HT-29 (cell line): ENCODE measurements at regions not wholly inside any gene's neighbourhood (a gene's known extent, or its start where the extent isn't known, plus 50 kb on each side); places are given as distances from the start of the nearest gene placed in this dataset.

Experiments used
- DNase-seq: peaks from one replicate; pipeline ENCODE4 v3.0.0-alpha.2; 2015; ENCODE audit warnings: low spot score

GRCh38 chr10:121070275-121071070 lies 219.3 kb downstream of the WDR11 start:
- peak; percentile 75 for DNase-seq

DNA sequence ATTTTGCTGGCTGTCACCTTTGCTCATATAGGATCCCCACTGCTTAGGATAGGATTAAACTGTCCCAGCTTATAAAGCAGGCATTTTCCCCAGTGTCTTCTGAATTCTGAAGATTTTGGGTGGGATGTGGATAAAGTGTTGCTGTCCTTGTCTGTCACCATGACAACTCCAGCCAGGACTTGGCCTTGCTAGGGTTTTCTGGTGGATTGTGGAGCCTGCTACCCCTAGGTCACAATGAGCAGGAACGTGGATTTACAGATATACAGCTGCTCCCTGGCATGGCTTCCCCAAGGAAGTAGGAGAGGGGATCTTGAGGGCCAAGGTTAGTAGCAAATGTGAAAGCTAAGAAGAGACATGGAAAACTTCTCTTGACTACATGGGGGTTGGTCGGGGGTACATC lies 220.7 kb downstream of the WDR11 start:
- no peak for DNase-seq

GRCh38 chr10:121073728-121074127 lies 222.6 kb downstream of the WDR11 start:
- DNase-seq = no peak

- no peak for DNase-seq
Measured at GRCh38 chr10:121076776-121077715, 225.9 kb downstream of the WDR11 start.

- DNase-seq = no peak
Measured at GRCh38 chr10:121078036-121078435, 226.9 kb downstream of the WDR11 start.

GRCh38 chr10:121078672-121079102 lies 227.5 kb downstream of the WDR11 start:
- DNase-seq = peak; percentile 13

- DNase-seq = no peak
Measured at GRCh38 chr10:121079226-121079625, 228.1 kb downstream of the WDR11 start.

DNA sequence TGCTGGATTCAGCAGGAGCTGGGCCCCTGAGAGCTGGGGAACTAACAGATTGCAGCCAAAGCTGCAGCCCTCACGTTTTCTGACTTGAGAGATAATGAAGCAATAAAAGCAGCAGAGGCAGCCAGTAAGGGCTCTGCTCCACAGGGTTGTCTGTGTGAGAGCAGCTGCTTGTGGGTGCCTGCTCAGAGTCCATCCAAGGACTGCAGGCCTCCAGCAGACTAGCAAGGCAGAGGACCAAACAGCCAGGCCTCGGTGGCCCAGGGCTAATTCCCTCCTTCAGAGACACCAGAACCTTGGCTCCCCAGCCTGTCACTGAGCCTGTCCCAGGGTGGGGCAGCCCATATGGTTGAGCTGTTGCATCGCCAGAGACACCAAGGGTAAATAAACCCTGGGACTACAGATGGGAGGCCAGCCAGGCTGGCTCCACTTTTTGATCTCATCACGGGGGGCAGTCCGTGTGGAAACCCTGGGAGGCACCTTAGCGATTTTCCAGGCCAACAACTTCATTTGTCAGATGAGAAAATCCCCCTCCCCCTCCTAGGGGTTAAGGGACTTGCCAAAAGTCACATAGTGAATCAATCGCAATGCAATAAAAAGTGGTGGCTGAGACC lies 229.2 kb downstream of the WDR11 start:
- DNase-seq = no peak

DNA sequence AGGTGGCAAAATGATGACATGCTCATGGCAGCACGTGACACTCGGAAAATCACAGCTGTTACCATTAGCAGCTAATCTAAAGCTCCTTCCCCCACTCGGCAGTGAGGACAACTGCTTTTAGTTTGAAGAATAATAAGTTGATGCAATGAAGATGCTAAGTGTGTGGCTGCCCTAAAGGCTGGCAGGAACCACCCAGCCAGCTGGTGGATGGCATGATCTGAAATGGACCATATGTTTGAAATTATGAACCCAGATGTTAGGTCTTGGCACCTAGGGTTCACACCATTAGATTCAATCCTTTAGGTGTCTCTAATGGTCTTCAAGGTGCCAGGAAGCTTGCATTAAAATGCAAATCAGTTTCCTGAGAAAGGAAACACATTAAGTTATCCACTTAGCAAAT lies 230.1 kb downstream of the WDR11 start:
- DNase-seq = no peak

GRCh38 chr10:121082984-121083383 lies 231.8 kb downstream of the WDR11 start:
- DNase-seq = no peak

GRCh38 chr10:121084016-121084674 lies 233.0 kb downstream of the WDR11 start:
- DNase-seq = no peak

DNA sequence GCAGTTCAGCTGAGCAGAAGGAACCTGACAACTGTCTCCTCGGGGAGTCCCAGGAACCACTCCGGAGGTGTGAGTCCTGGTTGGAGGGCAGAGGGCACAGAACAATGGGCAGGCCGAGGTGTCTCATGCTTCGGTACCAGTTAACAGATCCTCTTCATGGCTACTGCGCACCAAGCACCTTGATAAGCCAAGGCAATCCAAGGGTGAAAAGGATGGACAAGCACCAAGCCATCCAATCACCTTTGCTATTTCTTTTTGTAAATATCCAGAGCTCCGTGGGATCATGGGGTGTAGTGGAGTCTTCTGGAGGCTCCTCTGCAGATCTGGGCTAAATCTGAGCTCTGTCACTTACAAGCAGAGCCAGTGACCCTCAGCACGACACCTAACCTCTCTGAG lies 233.5 kb downstream of the WDR11 start:
- no peak for DNase-seq

- no peak for DNase-seq
Measured at GRCh38 chr10:121085367-121085766, 234.2 kb downstream of the WDR11 start.

DNA sequence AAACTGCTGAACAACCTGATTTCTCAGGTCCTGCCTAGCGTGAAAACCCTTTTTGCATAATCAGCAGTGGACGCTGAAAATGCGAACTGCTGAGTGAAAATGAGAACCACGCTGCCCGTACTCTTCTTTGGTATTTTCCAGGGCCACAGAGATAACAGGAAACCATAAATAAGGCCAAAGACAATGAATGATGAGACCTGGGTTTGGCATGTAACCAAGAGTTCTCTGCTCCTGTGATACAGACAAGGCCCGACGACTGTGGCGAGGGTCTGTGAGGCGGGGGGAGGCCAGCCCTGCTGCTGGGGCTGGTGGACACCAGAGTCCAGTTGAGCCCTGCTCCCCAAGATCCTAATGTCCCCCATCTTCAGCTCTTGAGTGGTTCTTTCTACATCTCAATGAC lies 236.0 kb downstream of the WDR11 start:
- DNase-seq = no peak

GRCh38 chr10:121087688-121088087 lies 236.5 kb downstream of the WDR11 start:
- no peak for DNase-seq

- DNase-seq = peak; percentile 61
Measured at GRCh38 chr10:121088524-121088923, 237.4 kb downstream of the WDR11 start.

DNA sequence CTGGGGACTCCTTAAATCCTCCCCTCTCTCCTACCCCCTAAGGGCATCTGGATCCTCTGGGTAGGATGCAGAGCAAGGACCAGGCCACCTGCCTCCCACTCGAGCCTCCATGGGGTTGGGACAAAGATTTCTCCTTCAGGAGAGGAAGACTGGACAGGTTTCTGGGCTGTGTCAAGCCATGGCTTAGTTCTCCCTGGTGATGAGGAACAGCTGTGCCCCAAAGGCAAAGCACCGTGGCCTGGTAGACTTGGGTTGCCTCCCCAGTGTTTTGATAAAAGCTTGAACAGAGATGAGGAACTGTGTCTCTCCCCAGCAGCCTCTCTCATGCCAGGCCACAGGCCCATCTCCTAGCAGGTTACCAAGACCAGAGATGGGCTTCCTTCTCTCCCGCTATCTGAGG lies 238.3 kb downstream of the WDR11 start:
- no peak for DNase-seq

DNA sequence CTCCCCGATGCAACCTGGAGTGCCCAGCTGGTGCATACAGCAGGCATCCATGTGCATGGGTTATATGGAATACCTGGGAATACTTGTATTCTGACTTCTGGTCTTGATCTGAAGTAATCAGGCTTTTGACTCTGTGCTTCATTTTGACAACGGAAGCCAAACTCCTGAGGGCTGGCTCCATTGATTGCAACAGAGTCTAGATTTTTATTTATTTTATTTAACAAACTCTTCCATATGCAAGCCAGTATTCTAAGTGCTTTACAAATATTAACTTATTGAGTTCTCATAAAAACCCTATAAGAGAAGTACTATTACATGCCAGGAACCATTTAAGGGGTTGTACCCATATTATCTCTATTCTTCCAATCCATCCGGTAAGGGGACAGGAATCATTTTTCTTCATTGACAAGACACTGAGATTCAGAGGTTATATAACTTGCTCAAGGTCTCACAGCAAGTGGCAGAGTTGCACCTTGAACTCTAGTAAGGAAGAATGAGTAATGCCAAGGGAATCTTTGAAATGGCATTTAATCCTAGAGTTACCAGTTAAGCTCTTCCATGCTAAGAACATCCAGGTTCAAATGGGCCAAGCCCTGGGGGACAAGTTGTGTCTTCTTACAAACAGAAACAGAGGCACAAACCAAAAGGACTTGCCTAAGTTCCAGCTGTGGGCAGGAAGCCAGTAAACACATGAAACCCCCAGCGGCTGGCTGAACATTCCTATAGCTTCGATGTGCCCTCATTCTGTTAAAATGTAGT lies 241.0 kb downstream of the WDR11 start:
- DNase-seq = peak; percentile 63

GRCh38 chr10:121092720-121093095 lies 241.5 kb downstream of the WDR11 start:
- no peak for DNase-seq

GRCh38 chr10:121096617-121097431 lies 245.7 kb downstream of the WDR11 start:
- no peak for DNase-seq
